ENCODE measurements at regions not wholly inside any gene's neighbourhood (a gene's known extent, or its start where the extent isn't known, plus 50 kb on each side); places are given as distances from the start of the nearest gene placed in this dataset.
"Not testable (repeated sequence)": the region's sequence is repeated elsewhere in the genome, so short reads cannot be mapped to it uniquely, and the experiment has no call there.

- H3K4me3 Mint-ChIP-seq = no peak overlapping the region
- ATAC-seq (no peak), DNase-seq (no peak)
- H3K27ac Mint-ChIP-seq = no peak overlapping the region
- H3K9me3 Mint-ChIP-seq = no peaks in the 10 kb centered on the region
- no peaks in the 10 kb centered on the region for H3K4me1 Mint-ChIP-seq
- no peaks in the 10 kb centered on the region for H3K27me3 Mint-ChIP-seq
Observed at GRCh38 chrX:34343001-34343400, 210.9 kb upstream of the FAM47A start.

- H3K4me1 Mint-ChIP-seq = no peaks in the 10 kb centered on the region
- ATAC-seq (no peak), DNase-seq (no peak)
- H3K27ac Mint-ChIP-seq = no peak overlapping the region
- H3K9me3 Mint-ChIP-seq = peaks cover 0 to 4% of the 10 kb centered on the region in 2 donors
- no peaks in the 10 kb centered on the region for H3K27me3 Mint-ChIP-seq
- no peak overlapping the region for H3K4me3 Mint-ChIP-seq
Observed at GRCh38 chrX:34341814-34342213, 209.7 kb upstream of the FAM47A start.

- Mint-ChIP-seq H3K9me3 (peaks cover 0 to 9% of the 10 kb centered on the region in 2 donors), H3K4me1 (no peaks in the 10 kb centered on the region), H3K27ac (no peak overlapping the region), H3K4me3 (no peak overlapping the region), H3K27me3 (no peaks in the 10 kb centered on the region)
- DNase-seq = no peak
- no peak for ATAC-seq
Observed at GRCh38 chrX:34341258-34341657, 209.1 kb upstream of the FAM47A start.

- H3K4me1 Mint-ChIP-seq = no peaks in the 10 kb centered on the region
Observed at GRCh38 chrX:34338046-34338445, 205.9 kb upstream of the FAM47A start.

GRCh38 chrX:34335376-34335775 is 203.3 kb upstream of the FAM47A start:
- not testable (repeated sequence) for H3K4me3 Mint-ChIP-seq, H3K4me1 Mint-ChIP-seq, H3K9me3 Mint-ChIP-seq, H3K27ac Mint-ChIP-seq, H3K27me3 Mint-ChIP-seq, ATAC-seq, DNase-seq

More at GRCh38 chrX:34338046-34338445, 205.9 kb upstream of the FAM47A start:
- Mint-ChIP-seq H3K27ac (no peak overlapping the region), H3K27me3 (no peaks in the 10 kb centered on the region), H3K9me3 (peaks cover 0 to 9% of the 10 kb centered on the region in 2 donors), H3K4me3 (no peak overlapping the region)
- DNase-seq (no peak), ATAC-seq (no peak)

- Mint-ChIP-seq H3K4me1 (no peaks in the 10 kb centered on the region), H3K27ac (no peak overlapping the region), H3K9me3 (peaks cover 0 to 9% of the 10 kb centered on the region in 2 donors), H3K4me3 (no peak overlapping the region), H3K27me3 (no peaks in the 10 kb centered on the region)
- DNase-seq = no peak
- ATAC-seq = no peak
Observed at GRCh38 chrX:34332334-34332733, 200.2 kb upstream of the FAM47A start.

GRCh38 chrX:34325460-34325859 is 193.3 kb upstream of the FAM47A start:
- ATAC-seq = no peak
- Mint-ChIP-seq H3K27ac (no peak overlapping the region), H3K4me3 (no peak overlapping the region)

GRCh38 chrX:34320424-34320823 is 188.3 kb upstream of the FAM47A start:
- DNase-seq, H3K4me3 Mint-ChIP-seq, H3K27ac Mint-ChIP-seq, ATAC-seq, H3K9me3 Mint-ChIP-seq, H3K27me3 Mint-ChIP-seq, H3K4me1 Mint-ChIP-seq: not testable (repeated sequence)

More at GRCh38 chrX:34325460-34325859, 193.3 kb upstream of the FAM47A start:
- no peaks in the 10 kb centered on the region for H3K4me1 Mint-ChIP-seq
- no peak for DNase-seq
- H3K27me3 Mint-ChIP-seq = no peaks in the 10 kb centered on the region
- peaks cover 0 to 3% of the 10 kb centered on the region in 2 donors for H3K9me3 Mint-ChIP-seq

- DNase-seq = peak in 1 of 2 donors; percentile 0
- Mint-ChIP-seq H3K4me3 (no peak overlapping the region), H3K9me3 (no peaks in the 10 kb centered on the region), H3K27ac (no peak overlapping the region), H3K4me1 (no peaks in the 10 kb centered on the region), H3K27me3 (no peaks in the 10 kb centered on the region)
- no peak for ATAC-seq
Observed at GRCh38 chrX:34300871-34301270, 168.8 kb upstream of the FAM47A start.

- Mint-ChIP-seq H3K4me1 (no peaks in the 10 kb centered on the region), H3K4me3 (no peak overlapping the region), H3K27me3 (no peaks in the 10 kb centered on the region), H3K27ac (peak overlapping the region in 1 of 2 donors; percentile 26), H3K9me3 (no peaks in the 10 kb centered on the region)
- ATAC-seq (no peak), DNase-seq (no peak)
Observed at GRCh38 chrX:34299451-34299967, 167.4 kb upstream of the FAM47A start.

GRCh38 chrX:34294665-34295064 is 162.6 kb upstream of the FAM47A start:
- no peak for DNase-seq
- Mint-ChIP-seq H3K9me3 (peaks cover 0 to 5% of the 10 kb centered on the region in 2 donors), H3K27ac (no peak overlapping the region), H3K27me3 (no peaks in the 10 kb centered on the region), H3K4me1 (no peaks in the 10 kb centered on the region), H3K4me3 (no peak overlapping the region)
- no peak for ATAC-seq

- H3K9me3 Mint-ChIP-seq = peaks cover 0 to 5% of the 10 kb centered on the region in 2 donors
- no peak overlapping the region for H3K27ac Mint-ChIP-seq
- H3K27me3 Mint-ChIP-seq = no peaks in the 10 kb centered on the region
- no peak for DNase-seq
- no peak for ATAC-seq
- no peaks in the 10 kb centered on the region for H3K4me1 Mint-ChIP-seq
- no peak overlapping the region for H3K4me3 Mint-ChIP-seq
Observed at GRCh38 chrX:34288782-34289181, 156.7 kb upstream of the FAM47A start.

GRCh38 chrX:34279866-34280560 is 147.9 kb upstream of the FAM47A start:
- DNase-seq = no peak
- Mint-ChIP-seq H3K27me3 (no peaks in the 10 kb centered on the region), H3K9me3 (no peaks in the 10 kb centered on the region), H3K4me3 (no peak overlapping the region), H3K27ac (no peak overlapping the region), H3K4me1 (no peaks in the 10 kb centered on the region)
- no peak for ATAC-seq

- Mint-ChIP-seq H3K4me3 (no peak overlapping the region), H3K9me3 (no peaks in the 10 kb centered on the region), H3K27me3 (no peaks in the 10 kb centered on the region), H3K27ac (no peak overlapping the region), H3K4me1 (no peaks in the 10 kb centered on the region)
- ATAC-seq (no peak), DNase-seq (no peak)
Observed at GRCh38 chrX:34275699-34276098, 143.6 kb upstream of the FAM47A start.

- Mint-ChIP-seq H3K27ac (no peak overlapping the region), H3K27me3 (no peaks in the 10 kb centered on the region), H3K4me3 (no peak overlapping the region), H3K4me1 (no peaks in the 10 kb centered on the region), H3K9me3 (no peaks in the 10 kb centered on the region)
- DNase-seq (no peak), ATAC-seq (no peak)
Observed at GRCh38 chrX:34270434-34270833, 138.3 kb upstream of the FAM47A start.

GRCh38 chrX:34238896-34239295 is 106.8 kb upstream of the FAM47A start:
- Mint-ChIP-seq H3K4me3 (no peak overlapping the region), H3K4me1 (no peaks in the 10 kb centered on the region), H3K27ac (no peak overlapping the region), H3K27me3 (no peaks in the 10 kb centered on the region), H3K9me3 (no peaks in the 10 kb centered on the region)
- ATAC-seq (no peak), DNase-seq (no peak)

- H3K27ac Mint-ChIP-seq, H3K9me3 Mint-ChIP-seq, ATAC-seq, DNase-seq, H3K27me3 Mint-ChIP-seq, H3K4me3 Mint-ChIP-seq, H3K4me1 Mint-ChIP-seq: not testable (repeated sequence)
Observed at GRCh38 chrX:34230156-34230555, 98.0 kb upstream of the FAM47A start.
